VCaP (cell line): ENCODE measurements at regions not wholly inside any gene's neighbourhood (a gene's known extent, or its start where the extent isn't known, plus 50 kb on each side); places are given as distances from the start of the nearest gene placed in this dataset.

Experiments used
- H3K27ac ChIP-seq: fragments of 450-650 bp; 2 replicates; pipeline ENCODE4 v1.5.1; 2017
- TF ChIP-seq, protein P1 (sequence below): fragments of 450-650 bp; conservative IDR thresholded peaks from 2 replicates; pipeline ENCODE4 v1.5.1; 2017; ENCODE audit warnings: mild to moderate bottlenecking, moderate library complexity

DNA sequence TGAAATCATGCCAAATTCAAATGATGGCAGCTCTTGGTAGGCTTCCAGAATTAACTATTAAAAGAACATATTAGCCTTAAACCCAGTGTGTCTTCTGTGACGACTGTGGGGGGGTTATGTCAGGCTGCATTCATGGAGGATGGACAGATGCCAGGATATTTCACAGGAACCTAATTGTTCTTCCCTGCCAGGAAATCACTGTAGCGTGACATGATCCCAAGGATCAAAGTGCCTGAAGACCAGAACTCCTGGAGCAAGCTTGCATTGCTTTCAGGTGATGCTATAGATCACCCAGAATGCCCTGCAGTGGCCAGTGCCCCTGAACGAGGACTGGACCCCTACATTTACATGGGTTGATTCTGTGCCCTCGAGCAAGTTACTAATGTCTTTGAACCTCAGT is 1093.0 kb upstream of the TENM3 start:
- TF ChIP-seq, protein P1, sequence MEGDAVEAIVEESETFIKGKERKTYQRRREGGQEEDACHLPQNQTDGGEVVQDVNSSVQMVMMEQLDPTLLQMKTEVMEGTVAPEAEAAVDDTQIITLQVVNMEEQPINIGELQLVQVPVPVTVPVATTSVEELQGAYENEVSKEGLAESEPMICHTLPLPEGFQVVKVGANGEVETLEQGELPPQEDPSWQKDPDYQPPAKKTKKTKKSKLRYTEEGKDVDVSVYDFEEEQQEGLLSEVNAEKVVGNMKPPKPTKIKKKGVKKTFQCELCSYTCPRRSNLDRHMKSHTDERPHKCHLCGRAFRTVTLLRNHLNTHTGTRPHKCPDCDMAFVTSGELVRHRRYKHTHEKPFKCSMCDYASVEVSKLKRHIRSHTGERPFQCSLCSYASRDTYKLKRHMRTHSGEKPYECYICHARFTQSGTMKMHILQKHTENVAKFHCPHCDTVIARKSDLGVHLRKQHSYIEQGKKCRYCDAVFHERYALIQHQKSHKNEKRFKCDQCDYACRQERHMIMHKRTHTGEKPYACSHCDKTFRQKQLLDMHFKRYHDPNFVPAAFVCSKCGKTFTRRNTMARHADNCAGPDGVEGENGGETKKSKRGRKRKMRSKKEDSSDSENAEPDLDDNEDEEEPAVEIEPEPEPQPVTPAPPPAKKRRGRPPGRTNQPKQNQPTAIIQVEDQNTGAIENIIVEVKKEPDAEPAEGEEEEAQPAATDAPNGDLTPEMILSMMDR, result no peak

DNA sequence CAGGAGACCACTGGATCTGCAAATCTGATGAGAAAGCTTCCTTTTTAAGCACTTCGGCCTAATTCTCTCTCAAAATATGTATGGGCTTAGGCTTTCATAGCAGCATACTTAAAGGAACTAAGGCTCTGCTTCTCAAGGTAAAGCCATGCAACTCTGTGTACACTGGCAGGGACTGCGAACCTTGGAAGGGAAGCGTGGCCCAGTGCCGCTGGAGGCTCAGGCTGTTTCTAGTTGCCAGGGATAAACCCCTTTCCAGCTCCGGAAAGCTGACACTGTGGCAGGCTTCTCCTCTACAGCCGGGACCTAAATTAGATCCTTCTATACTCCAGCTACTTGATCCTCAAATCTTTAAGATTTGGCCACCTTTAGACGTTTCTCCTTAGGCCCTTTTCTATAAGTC is 1091.3 kb upstream of the TENM3 start:
- peak overlapping the region; percentile 29; the same call in 1 of the 2 replicates for H3K27ac ChIP-seq
- TF ChIP-seq, protein P1, result no peak

More for the DNA sequence above, 1093.0 kb upstream of the TENM3 start:
- H3K27ac ChIP-seq, result no peak overlapping the region; the same call in 1 of the 2 replicates

DNA sequence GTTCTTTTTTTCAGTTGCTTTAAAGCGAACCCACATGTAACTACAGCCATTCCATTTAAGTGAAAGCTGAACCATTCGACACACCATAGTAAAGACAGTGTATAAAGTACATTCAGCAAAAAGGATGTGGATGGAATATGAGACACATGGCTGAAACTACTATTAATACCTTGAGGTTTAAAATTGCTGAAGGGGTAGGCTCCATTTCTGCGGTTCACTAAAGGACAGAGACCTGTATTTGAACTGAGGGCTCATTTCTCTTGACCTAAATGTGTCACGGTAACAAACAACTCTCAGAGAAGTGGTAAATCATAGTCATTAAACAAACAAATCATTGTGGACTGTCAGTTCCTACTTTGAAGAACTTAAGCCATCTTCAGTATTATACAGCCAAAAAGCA is 1085.6 kb upstream of the TENM3 start:
- TF ChIP-seq, protein P1, result no peak
- H3K27ac ChIP-seq, result no peak overlapping the region

DNA sequence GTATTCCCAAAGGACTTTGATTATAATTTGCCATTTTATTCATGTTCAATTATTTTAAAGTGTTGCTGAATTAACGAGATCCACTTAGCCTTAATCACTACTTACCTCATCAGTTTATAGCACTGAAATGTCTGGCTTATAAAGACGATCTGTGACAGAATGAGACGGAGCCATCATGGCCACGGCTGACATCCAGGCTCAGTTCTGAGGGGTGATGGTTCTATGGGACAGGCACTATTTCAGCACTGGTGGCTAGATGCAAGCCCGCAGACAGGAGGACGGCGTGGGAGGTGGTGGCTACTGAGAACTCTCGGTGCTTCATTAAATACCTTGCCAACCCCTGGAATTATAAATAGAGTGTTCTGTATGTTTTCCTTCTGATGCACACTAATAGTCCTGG is 1084.2 kb upstream of the TENM3 start:
- TF ChIP-seq, protein P1, result no peak
- H3K27ac ChIP-seq, result no peak overlapping the region

DNA sequence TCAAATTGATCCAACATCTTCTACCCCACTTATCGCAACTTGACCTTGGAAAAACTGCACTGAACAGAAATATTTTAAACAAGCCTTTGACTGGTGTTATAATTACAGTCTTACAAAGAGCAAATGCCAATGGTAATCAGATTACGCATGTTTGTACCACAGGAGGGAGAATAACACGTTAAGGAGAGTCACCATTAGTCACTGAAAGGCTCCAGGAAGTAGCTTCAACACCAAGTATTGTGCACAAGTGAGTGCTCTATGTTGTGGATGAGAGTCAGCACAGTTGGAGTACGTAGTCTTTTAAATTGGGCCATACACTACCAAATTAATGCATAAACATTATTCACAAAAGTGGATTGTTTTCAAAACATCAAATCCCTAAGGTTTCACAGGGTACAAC is 1081.5 kb upstream of the TENM3 start:
- TF ChIP-seq, protein P1, result no peak
- no peak overlapping the region for H3K27ac ChIP-seq

DNA sequence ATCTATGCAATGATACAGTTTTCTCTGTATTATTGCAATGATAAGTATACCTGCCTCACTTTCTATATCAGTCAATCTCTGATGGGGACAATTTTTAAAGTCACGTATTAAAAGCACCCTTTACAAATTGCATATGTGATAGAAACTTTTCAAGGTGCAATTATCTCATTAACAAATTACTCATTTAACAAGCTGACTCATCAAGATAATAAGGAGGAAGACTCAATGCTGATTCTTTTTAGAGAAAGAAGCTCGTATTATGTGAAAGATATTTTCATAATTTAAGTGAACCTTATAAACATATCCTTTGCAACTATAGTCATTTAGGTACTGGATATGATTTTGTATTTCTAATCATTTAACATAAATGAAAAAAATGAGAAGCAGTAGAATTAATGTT is 1080.9 kb upstream of the TENM3 start:
- TF ChIP-seq, protein P1, result no peak
- H3K27ac ChIP-seq, result no peak overlapping the region

DNA sequence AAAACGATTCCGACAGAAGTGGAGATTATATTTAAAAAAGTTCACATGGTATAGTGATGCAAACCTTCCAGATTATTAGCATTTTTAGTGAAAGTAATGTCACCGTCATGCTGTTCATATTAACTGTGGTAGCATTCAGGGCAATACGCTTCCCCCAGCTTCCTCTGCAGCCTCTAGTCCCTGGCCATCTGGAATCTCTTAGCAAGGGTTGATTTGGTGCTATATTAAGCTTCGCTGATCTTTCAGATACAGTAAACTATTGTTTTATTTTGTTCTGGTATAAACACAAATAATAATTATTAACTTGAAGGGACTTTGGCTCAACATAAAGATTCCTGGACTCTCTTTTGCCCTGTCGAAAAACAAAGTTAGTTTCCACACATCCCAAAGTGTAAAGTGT is 1080.5 kb upstream of the TENM3 start:
- no peak overlapping the region for H3K27ac ChIP-seq
- TF ChIP-seq, protein P1, result no peak
